ENCODE measurements at regions not wholly inside any gene's neighbourhood (a gene's known extent, or its start where the extent isn't known, plus 50 kb on each side); places are given as distances from the start of the nearest gene placed in this dataset.

DNA sequence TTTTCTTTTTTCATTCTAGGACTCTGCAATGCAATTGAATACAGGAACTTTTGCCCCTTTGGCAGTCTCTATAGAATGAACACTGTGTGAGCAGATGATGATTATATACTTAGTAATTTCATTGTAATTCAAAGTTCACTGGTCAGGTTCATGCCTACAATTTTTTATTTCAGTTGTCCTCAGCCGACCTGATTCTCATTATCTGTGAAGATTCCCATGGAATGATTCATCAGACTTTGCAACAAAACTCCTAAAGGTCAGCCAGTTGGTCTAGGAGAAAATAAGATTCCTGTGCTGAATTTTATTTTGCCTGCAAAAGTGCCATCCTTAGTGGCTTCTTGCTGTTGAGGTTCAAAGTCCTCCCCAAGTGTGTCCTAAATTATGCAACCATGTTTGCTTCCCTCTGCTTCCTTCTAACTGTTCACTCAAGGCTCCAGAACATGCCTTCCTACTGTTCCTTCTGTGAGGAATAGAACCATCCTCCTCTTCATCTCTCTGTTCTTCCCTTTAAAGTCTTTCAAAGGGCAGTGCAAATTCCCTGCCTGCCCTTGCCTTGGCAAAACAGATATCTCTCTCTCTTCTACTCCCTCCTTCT is 194.2 kb upstream of the CNR1 start:
- no peak for TF ChIP-seq RAD21 (IDR thresholded peaks at IDR 0.05; ENCODE audit: insufficient read depth, low read depth, low read length)
- no peak for TF ChIP-seq NFXL1 (IDR thresholded peaks at IDR 0.05; ENCODE audit: borderline replicate concordance)
- no peak for TF ChIP-seq BHLHE40 (IDR thresholded peaks at IDR 0.05; ENCODE audit: borderline replicate concordance in 1 of 2, low read depth in 2 of 2, low read length in 1 of 2)
- no peak for TF ChIP-seq FOXM1 (IDR thresholded peaks at IDR 0.05; ENCODE audit: low read depth, low read length)
